GM10266 (cell line): ENCODE measurements at regions not wholly inside any gene's neighbourhood (a gene's known extent, or its start where the extent isn't known, plus 50 kb on each side); places are given as distances from the start of the nearest gene placed in this dataset.
"Not testable (repeated sequence)": the region's sequence is repeated elsewhere in the genome, so short reads cannot be mapped to it uniquely, and the experiment has no call there.

Experiments
- DNase-seq: peaks from one replicate; pipeline ENCODE4 v3.0.0; 2012; ENCODE audit errors: extremely low spot score
- TF ChIP-seq, protein P1 (sequence below): IDR thresholded peaks from 2 replicates; pipeline ENCODE4 v1.5.1; 2012; ENCODE audit warnings: mild to moderate bottlenecking, low read depth; ENCODE audit not compliant: control insufficient read depth, insufficient read depth; ENCODE audit errors: missing control alignments

DNA sequence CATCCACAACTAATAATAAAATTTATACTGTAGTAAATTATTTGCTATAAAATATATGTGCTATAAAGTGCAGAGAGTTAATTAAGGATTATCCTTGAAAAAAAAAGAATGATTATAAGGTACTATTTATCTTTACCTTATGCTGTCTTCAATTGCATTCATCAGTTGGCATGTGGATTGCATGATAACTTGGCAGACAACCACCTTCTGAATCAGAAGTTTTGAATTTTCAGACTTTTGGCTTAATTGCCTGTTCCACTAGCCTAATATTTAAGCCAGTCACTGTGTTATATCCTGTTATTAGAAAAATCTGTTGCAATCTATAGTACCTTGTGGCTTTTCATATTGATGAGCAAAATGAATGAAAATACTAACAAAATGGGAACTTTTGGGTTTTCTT, 1040.3 kb upstream of the PCDH10 start:
- TF ChIP-seq, protein P1, sequence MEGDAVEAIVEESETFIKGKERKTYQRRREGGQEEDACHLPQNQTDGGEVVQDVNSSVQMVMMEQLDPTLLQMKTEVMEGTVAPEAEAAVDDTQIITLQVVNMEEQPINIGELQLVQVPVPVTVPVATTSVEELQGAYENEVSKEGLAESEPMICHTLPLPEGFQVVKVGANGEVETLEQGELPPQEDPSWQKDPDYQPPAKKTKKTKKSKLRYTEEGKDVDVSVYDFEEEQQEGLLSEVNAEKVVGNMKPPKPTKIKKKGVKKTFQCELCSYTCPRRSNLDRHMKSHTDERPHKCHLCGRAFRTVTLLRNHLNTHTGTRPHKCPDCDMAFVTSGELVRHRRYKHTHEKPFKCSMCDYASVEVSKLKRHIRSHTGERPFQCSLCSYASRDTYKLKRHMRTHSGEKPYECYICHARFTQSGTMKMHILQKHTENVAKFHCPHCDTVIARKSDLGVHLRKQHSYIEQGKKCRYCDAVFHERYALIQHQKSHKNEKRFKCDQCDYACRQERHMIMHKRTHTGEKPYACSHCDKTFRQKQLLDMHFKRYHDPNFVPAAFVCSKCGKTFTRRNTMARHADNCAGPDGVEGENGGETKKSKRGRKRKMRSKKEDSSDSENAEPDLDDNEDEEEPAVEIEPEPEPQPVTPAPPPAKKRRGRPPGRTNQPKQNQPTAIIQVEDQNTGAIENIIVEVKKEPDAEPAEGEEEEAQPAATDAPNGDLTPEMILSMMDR, result no peak
- DNase-seq, result no peak

DNA sequence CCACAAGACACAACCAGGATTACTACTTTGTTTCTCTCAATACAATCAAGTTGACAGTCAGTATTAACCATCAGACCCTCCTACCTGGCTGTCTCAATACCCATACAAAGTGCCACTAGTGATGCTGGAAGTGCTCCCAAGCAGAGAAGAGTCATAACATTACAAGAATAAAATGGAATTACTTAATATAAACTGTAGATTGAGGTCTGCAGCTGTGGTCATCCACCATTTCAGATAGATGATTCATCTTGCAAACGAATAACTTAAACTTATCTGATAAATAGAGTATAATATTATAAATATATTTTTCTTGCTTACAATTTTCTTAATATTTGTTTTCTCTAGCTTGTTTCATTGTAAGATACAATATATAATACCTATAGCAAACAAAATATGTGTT, 1034.2 kb upstream of the PCDH10 start:
- TF ChIP-seq, protein P1, result no peak
- no peak for DNase-seq

DNA sequence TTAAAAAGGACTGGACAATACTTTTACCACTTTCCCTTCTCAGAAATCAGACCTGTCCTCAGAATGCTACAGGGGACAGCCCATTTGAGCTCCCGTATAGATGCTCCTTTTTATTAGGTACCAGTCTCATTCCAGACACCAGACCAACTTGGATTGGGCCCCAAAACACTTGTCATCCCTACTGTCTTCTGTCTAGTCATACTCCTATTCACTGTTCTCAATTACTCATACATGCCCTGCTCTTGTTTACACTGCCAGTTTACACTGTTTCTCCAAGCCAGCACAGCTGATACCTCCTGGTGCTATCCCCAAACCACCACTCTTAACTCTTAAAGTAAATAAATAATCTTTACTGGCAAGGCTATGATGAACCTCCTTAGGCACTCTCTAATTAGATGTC, 1026.4 kb upstream of the PCDH10 start:
- not testable (repeated sequence) for DNase-seq

DNA sequence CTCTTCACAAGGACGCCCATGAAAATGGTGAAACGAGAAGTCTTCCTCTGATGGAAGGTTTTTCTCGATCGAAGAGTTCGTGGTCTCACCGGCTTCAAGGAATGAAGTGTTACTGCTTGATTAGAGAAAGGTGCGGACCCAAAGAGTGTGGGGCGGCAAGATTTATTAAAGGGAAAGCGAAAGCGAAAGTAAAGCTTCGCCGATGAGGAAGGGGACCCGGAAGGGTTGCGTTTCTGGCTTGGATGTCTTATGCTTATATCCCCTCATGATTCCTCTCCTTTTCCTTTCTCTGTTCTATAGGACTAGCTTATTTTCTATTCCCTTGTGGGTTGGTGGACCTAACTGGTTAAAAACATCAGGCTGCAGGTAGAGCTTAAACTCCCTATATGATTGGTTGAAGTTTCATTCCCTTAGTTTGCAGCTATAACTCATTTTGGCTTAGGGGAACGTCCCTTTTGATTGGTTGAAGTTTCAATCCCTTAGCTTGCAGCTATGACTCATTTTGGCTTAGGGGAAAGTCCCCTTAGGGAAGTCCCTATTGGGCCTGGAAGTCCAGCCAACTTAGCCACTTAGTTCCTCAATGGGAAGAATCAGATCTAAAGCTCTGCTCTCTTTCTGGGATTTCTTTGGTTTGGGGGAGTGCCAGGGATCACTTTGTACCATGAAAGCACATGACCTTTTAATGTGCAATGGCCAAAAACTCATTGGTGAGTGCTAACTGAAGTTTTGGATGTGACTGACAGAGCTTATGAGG, 1025.0 kb upstream of the PCDH10 start:
- DNase-seq, result no peak

DNA sequence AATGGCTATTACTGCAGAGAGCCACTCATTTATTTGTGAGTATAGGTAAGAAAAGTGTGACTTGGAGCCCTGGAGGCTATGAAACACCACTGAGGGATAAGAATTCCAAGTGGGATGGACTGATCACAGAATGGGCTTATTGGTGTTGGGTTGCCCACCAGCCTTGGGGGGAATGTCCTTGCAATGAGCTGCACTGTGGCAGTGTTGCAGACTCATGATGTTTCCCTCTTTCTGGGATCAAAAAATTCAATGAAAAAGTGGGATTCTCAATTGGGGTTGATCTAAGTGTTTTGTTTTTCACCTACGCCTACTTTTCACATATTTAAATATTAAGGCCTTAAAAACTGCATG, 1024.5 kb upstream of the PCDH10 start:
- no peak for DNase-seq
- TF ChIP-seq, protein P1, result no peak

More for the DNA sequence above, 1025.0 kb upstream of the PCDH10 start:
- TF ChIP-seq, protein P1, result no peak

DNA sequence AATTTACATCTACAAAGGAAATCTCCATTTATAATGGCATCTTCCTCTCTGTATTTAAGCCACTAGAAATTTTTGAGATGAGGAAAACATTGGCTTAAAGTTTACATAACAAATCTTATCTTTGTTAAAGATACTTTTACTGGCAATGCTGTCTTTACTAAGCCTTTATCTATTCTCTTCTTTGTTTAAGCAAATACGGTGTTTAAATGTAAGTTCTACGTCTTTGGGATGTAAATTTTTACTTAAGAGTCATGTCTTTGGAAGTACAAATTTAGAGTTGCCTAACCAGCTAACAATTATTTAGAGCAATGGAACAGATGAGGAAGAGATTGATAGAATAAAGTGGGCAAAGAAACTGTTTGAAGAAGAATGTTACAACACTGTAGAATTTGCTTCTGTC, 1024.0 kb upstream of the PCDH10 start:
- TF ChIP-seq, protein P1, result no peak
- DNase-seq, result no peak

DNA sequence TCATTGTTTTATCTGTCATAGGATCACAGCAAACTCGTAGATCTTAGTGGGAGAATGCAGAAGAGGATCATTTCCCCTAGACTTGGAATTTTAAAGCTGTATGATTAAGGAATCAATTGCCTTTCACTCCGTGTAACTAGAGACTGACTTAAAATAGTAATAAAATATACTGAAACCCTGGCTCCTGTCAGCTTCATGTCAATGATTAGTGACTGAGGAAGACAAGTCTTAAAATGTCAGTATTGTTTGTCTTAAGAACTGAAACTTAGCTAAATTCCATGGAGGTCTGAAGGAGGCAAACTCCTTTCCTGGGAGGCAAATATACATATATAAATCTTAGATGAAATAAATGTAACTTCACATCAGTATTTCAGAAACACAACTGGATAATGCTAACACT, 1016.7 kb upstream of the PCDH10 start:
- TF ChIP-seq, protein P1, result no peak
- no peak for DNase-seq

DNA sequence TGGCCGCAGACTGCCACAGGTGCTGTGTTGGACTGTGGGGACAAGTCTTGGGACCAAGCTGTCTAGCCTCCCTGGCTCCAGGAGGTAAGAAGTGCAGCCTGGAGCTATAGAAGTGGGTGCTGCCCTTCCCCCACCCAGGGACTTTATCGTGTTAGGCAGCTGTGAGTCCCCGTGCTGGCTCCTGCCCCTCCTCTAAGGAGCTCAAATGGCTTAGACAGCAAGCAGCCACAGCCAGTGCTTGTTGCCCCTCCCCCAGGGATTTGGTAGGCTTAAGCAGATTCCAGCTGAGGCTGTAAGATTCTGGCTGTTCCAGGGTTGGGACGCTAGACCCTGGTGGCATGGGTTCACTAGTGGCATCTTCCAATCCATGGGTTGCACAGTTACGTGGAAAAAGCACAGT, 979.4 kb upstream of the PCDH10 start:
- TF ChIP-seq, protein P1, result no peak
- no peak for DNase-seq
